ENCODE measurements at regions not wholly inside any gene's neighbourhood (a gene's known extent, or its start where the extent isn't known, plus 50 kb on each side); places are given as distances from the start of the nearest gene placed in this dataset.
"Not testable (repeated sequence)": the region's sequence is repeated elsewhere in the genome, so short reads cannot be mapped to it uniquely, and the experiment has no call there.

- peaks cover 0 to 13% (median 0%) of the 10 kb centered on the region in 9 donors for H3K27me3 ChIP-seq
- DNase-seq; H3K27ac ChIP-seq; H3K4me3 ChIP-seq; H3K4me1 ChIP-seq; H3K36me3 ChIP-seq; ATAC-seq; H3K9me3 ChIP-seq; intact Hi-C loops (cut with DNase I): not testable (repeated sequence)
- 42 to 54% (median 46%) methylated on average over 23 to 32 of the region's 33 CpGs for WGBS, 4 donors
Observed at GRCh38 chr7:150111373-150112139, 211.6 kb upstream of the LRRC61 start.

- 43 to 71% (median 68%) methylated on average over 2 of the region's 2 CpGs for WGBS, 4 donors
- H3K9me3 ChIP-seq; H3K4me3 ChIP-seq; intact Hi-C loops (cut with DNase I); H3K27ac ChIP-seq; ATAC-seq; H3K4me1 ChIP-seq; DNase-seq; H3K36me3 ChIP-seq: not testable (repeated sequence)
- peaks cover 0 to 13% (median 0%) of the 10 kb centered on the region in 9 donors for H3K27me3 ChIP-seq
Observed at GRCh38 chr7:150113301-150113700, 209.9 kb upstream of the LRRC61 start.

- 64 to 78% (median 73%) methylated on average over 3 of the region's 3 CpGs for WGBS, 4 donors
- H3K4me1 ChIP-seq; DNase-seq; intact Hi-C loops (cut with DNase I); H3K36me3 ChIP-seq; ATAC-seq; H3K9me3 ChIP-seq; H3K27ac ChIP-seq; H3K4me3 ChIP-seq: not testable (repeated sequence)
- H3K27me3 ChIP-seq, result peaks cover 0 to 13% (median 0%) of the 10 kb centered on the region in 9 donors
Observed at GRCh38 chr7:150114591-150114990, 208.6 kb upstream of the LRRC61 start.

- H3K27me3 ChIP-seq; H3K9me3 ChIP-seq; DNase-seq; H3K36me3 ChIP-seq; H3K27ac ChIP-seq; H3K4me1 ChIP-seq; ATAC-seq; intact Hi-C loops (cut with DNase I); H3K4me3 ChIP-seq: not testable (repeated sequence)
- 63 to 67% (median 66%) methylated on average over 1 of the region's 1 CpG for WGBS, 4 donors
Observed at GRCh38 chr7:150119966-150120365, 203.2 kb upstream of the LRRC61 start.

- H3K9me3 ChIP-seq; DNase-seq; H3K27ac ChIP-seq; H3K4me3 ChIP-seq; H3K36me3 ChIP-seq; intact Hi-C loops (cut with DNase I); H3K27me3 ChIP-seq; ATAC-seq; H3K4me1 ChIP-seq: not testable (repeated sequence)
- whole genome bisulfite sequencing, 4 donors, result 65 to 72% (median 68%) methylated on average over 8 of the region's 8 CpGs
Observed at GRCh38 chr7:150125831-150126230, 197.3 kb upstream of the LRRC61 start.

GRCh38 chr7:150134451-150134850, 188.7 kb upstream of the LRRC61 start:
- H3K4me3 ChIP-seq; H3K27ac ChIP-seq; DNase-seq; ATAC-seq; intact Hi-C loops (cut with DNase I); H3K36me3 ChIP-seq; H3K9me3 ChIP-seq; H3K27me3 ChIP-seq; H3K4me1 ChIP-seq: not testable (repeated sequence)
- 69 to 75% (median 75%) methylated on average over 7 of the region's 7 CpGs for WGBS, 4 donors

- WGBS, 4 donors, result 71 to 78% (median 75%) methylated on average over 8 of the region's 8 CpGs
- ATAC-seq; H3K9me3 ChIP-seq; H3K36me3 ChIP-seq; intact Hi-C loops (cut with DNase I); H3K27me3 ChIP-seq; DNase-seq; H3K27ac ChIP-seq; H3K4me1 ChIP-seq; H3K4me3 ChIP-seq: not testable (repeated sequence)
Observed at GRCh38 chr7:150135620-150136190, 187.4 kb upstream of the LRRC61 start.

GRCh38 chr7:150139840-150140239, 183.3 kb upstream of the LRRC61 start:
- intact Hi-C loops (cut with DNase I), result not testable (repeated sequence)

GRCh38 chr7:150141525-150142345, 181.4 kb upstream of the LRRC61 start:
- ATAC-seq; H3K4me1 ChIP-seq; H3K27ac ChIP-seq; H3K4me3 ChIP-seq; H3K36me3 ChIP-seq; DNase-seq; intact Hi-C loops (cut with DNase I); H3K9me3 ChIP-seq; H3K27me3 ChIP-seq: not testable (repeated sequence)
- 71 to 80% (median 73%) methylated on average over 7 to 12 of the region's 13 CpGs for WGBS, 4 donors

More at GRCh38 chr7:150139840-150140239, 183.3 kb upstream of the LRRC61 start:
- H3K9me3 ChIP-seq, H3K36me3 ChIP-seq, H3K4me1 ChIP-seq, H3K4me3 ChIP-seq, H3K27ac ChIP-seq, DNase-seq, ATAC-seq, H3K27me3 ChIP-seq: not testable (repeated sequence)
- 75 to 82% (median 81%) methylated on average over 5 of the region's 5 CpGs for WGBS, 4 donors

GRCh38 chr7:150146124-150146523, 177.0 kb upstream of the LRRC61 start:
- ATAC-seq; H3K4me1 ChIP-seq; H3K27ac ChIP-seq; H3K27me3 ChIP-seq; H3K4me3 ChIP-seq; intact Hi-C loops (cut with DNase I); H3K9me3 ChIP-seq; H3K36me3 ChIP-seq; DNase-seq: not testable (repeated sequence)
- 52 to 63% (median 58%) methylated on average over 3 of the region's 3 CpGs for WGBS, 4 donors

GRCh38 chr7:150147524-150147923, 175.6 kb upstream of the LRRC61 start:
- ATAC-seq; H3K27ac ChIP-seq; H3K4me1 ChIP-seq; H3K4me3 ChIP-seq; DNase-seq; intact Hi-C loops (cut with DNase I); H3K27me3 ChIP-seq; H3K36me3 ChIP-seq; H3K9me3 ChIP-seq: not testable (repeated sequence)
- 19 to 29% (median 22%) methylated on average over 3 of the region's 3 CpGs for WGBS, 4 donors
